ENCODE measurements at regions not wholly inside any gene's neighbourhood (a gene's known extent, or its start where the extent isn't known, plus 50 kb on each side); places are given as distances from the start of the nearest gene placed in this dataset.

DNA sequence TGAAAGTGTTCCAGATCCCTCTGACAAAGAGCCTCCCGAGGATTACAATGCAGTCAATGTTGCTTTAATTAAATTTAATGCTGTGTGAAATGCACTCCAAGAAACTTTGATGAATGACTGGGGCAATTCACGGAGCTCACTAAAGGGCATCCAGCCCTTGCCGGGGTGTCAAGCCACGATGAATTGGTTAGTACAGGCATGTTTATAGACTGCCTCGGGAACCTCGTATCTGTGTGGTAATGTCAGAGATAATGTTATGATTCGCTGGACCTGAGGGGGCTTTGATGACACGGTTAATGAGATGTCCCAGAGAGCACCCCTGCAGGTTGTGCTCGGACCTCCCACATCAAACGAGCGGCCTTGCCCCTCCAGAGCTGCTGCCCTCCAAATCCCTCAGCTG, 428.8 kb downstream of the NKX6-1 start:
- TF ChIP-seq CTCF (IDR thresholded peaks at IDR 0.05), result no peak
- 15 to 18% (median 16%) methylated on average over 11 of the region's 11 CpGs for WGBS, 3 donors
- no peaks in the 10 kb centered on the region for H3K36me3 ChIP-seq (ENCODE audit: insufficient read depth in 1 of 2, low read depth in 1 of 2)
- H3K9me3 ChIP-seq, result no peaks in the 10 kb centered on the region
- H3K4me3 ChIP-seq, result no peak overlapping the region
- ATAC-seq, result no peak
- intact Hi-C loops (cut with DNase I), result no loop called here
- no peaks in the 10 kb centered on the region for H3K27me3 ChIP-seq (ENCODE audit: insufficient read depth in 3 of 3, low read length in 2 of 3)
- no peak for DNase-seq
- no peak overlapping the region for H3K27ac ChIP-seq
- H3K4me1 ChIP-seq, result no peaks in the 10 kb centered on the region

- Histone ChIP-seq H3K27ac (no peak overlapping the region), H3K36me3 (ENCODE audit: insufficient read depth in 1 of 2, low read depth in 1 of 2) (no peaks in the 10 kb centered on the region), H3K27me3 (ENCODE audit: insufficient read depth in 3 of 3, low read length in 2 of 3) (no peaks in the 10 kb centered on the region), H3K4me1 (no peaks in the 10 kb centered on the region), H3K9me3 (no peaks in the 10 kb centered on the region), H3K4me3 (no peak overlapping the region)
- DNase-seq (no peak), ATAC-seq (no peak)
- no peak for TF ChIP-seq CTCF (IDR thresholded peaks at IDR 0.05)
- 28 to 44% (median 31%) methylated on average over 5 of the region's 5 CpGs for WGBS, 3 donors
- intact Hi-C loops (cut with DNase I), result no loop called here
Observed at GRCh38 chr4:84063619-84064018, 435.5 kb downstream of the NKX6-1 start.

- Histone ChIP-seq H3K27ac (no peak overlapping the region), H3K4me1 (no peaks in the 10 kb centered on the region), H3K4me3 (no peak overlapping the region), H3K9me3 (no peaks in the 10 kb centered on the region), H3K36me3 (ENCODE audit: insufficient read depth in 1 of 2, low read depth in 1 of 2) (no peaks in the 10 kb centered on the region), H3K27me3 (ENCODE audit: insufficient read depth in 3 of 3, low read length in 2 of 3) (no peaks in the 10 kb centered on the region)
- 37 to 41% (median 39%) methylated on average over 5 of the region's 5 CpGs for WGBS, 3 donors
- ATAC-seq (no peak), DNase-seq (no peak)
- TF ChIP-seq CTCF (IDR thresholded peaks at IDR 0.05), result no peak
- intact Hi-C loops (cut with DNase I), result no loop called here
Observed at GRCh38 chr4:84058201-84058600, 440.9 kb downstream of the NKX6-1 start.

DNA sequence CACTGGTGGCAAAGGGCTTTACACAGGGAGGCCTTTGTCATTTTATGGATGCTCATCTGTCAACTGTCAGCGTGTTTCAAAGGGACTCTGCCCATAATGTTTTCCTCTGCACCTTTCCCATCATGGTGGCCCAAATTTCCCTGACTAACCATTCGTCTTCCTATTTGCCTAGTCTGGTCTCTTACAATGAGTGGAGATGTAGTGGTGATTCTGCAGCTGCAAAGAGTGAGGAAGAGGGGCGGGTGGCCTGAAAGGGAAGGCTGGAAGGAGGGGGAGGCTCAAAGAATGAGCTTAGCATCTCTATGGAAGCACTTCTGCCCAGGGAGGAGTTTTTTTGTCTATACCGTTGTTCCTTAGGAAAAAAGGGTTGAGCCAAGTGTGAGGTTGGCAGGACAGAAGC, 447.5 kb downstream of the NKX6-1 start:
- no peaks in the 10 kb centered on the region for H3K27me3 ChIP-seq (ENCODE audit: insufficient read depth in 3 of 3, low read length in 2 of 3)
- no peak for ATAC-seq

More for the DNA sequence above, 447.5 kb downstream of the NKX6-1 start:
- Histone ChIP-seq H3K4me1 (no peaks in the 10 kb centered on the region), H3K27ac (no peak overlapping the region), H3K36me3 (ENCODE audit: insufficient read depth in 1 of 2, low read depth in 1 of 2) (no peaks in the 10 kb centered on the region), H3K4me3 (no peak overlapping the region), H3K9me3 (no peaks in the 10 kb centered on the region)
- 63 to 81% (median 66%) methylated on average over 4 of the region's 4 CpGs for WGBS, 3 donors
- intact Hi-C loops (cut with DNase I), result no loop called here
- DNase-seq, result no peak
- no peak for TF ChIP-seq CTCF (IDR thresholded peaks at IDR 0.05)

Measured in psoas muscle (tissue), 7 donors.